Medulla oblongata (tissue), 1 donor: ENCODE measurements at regions not wholly inside any gene's neighbourhood (a gene's known extent, or its start where the extent isn't known, plus 50 kb on each side); places are given as distances from the start of the nearest gene placed in this dataset.
"Not testable (repeated sequence)": the region's sequence is repeated elsewhere in the genome, so short reads cannot be mapped to it uniquely, and the experiment has no call there.

Experiments used
- DNase-seq: peaks from one replicate; pipeline ENCODE4 v3.0.0-alpha.2; 2015; ENCODE audit errors: extremely low spot score

DNA sequence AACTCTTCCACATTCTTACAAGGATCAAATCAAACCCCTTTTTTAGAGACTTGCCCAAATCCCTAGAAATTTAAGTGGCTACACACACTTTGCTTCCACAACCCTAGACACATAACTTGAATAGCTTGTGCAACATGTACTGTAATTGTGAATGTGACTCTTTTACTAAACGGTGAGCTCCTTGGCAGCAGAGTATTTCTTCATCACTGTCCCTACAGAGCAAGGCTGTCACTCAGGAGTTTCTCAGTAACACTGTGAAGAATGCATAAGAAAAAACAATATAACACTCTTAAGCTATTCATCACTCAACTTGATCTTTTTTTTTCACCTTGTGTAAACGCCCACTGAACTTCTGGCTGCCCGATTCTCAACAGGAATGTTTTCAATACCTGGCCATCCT lies 53.8 kb upstream of the ADAMTS18 start:
- DNase-seq: no peak

DNA sequence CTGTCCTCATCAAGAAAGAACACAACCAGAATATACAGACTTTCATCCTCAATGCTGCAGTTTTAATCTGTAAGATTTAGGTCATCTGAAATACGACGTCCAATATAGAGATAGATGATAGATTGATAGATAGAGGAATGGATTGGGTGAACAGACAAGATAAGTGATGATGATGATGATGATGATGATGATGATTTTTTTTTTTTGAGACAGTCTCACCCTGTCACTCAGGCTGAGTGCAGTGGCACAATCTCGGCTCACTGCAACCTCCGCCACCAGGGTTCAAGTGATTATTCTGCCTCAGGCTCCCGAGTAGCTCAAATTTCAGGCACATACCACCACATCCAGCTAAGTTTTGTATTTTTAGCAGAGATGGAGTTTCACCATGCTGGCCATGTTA lies 56.3 kb upstream of the ADAMTS18 start:
- DNase-seq: no peak

DNA sequence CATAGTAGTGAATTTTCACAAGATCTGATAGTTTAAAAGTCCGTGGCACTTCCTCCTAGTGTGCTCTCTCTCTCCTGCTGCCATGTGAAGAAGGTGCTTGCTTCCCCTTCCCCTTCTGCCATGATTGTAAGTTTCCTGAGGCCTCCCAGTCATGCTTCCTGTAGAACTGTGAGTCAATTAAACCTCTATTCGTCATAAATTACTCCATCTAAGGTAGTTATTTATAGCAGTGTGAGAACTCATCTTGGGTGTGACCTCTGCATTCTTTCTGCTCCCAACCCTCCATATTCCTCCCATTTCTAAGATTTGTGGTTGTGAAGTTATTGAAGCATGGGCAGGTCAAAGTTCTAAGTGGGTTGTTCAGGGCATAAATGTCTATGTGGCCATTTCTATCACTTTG lies 62.1 kb upstream of the ADAMTS18 start:
- no peak for DNase-seq

DNA sequence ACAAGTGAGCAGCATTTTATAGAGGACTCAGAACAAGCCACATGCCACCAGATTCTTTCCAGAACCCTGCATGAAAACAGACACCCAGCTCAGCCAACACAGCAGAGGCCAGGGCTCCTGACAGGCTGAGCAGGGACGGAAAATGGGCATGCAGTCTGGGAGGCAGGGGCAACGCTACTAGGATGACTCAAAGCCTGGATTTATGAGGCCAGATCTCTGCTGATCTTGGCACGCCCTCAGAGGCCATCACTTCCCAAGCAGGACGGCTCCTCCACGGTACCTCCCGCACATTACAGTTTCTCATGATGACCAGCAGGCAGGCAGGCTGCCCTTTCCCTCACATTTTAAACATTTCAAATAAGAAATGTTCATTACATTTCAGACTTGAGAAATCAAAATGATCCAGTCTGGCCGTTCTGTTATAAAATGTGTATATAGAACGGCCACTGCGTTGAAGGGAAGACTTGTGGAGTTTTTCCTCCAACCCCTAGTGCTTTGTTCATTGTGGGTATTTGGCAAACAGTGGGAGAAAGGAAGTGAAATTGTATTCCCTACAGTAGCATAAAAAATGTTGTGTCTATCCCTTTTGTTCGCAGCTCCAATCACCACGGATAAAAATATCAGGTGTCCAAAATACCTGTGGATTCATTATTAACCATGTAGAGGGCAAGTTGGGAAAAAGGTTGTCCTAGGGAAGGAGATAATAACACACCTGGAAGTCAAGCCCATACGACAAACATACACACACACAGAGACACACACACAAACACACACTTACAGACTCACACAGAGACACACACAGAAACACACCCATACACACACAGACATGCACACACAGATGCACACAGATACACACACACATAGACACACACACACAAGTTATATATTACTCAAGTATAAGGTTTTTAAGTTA lies 64.8 kb upstream of the ADAMTS18 start:
- DNase-seq: no peak

DNA sequence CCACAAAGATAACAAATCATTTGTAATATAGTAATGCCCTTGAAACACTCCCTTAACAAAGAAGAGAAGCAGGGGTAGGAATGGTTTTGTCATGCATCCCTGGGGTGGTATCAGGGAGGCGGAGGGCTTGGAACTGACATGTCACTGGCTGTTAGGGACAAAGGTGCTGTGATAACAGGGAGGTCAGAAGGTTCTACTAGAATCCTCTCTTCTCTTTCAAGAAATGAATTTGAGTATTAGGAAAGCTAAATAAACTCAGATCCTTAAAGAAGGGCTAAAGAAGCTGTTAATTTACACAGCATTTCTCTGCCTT lies 65.4 kb upstream of the ADAMTS18 start:
- DNase-seq: no peak

DNA sequence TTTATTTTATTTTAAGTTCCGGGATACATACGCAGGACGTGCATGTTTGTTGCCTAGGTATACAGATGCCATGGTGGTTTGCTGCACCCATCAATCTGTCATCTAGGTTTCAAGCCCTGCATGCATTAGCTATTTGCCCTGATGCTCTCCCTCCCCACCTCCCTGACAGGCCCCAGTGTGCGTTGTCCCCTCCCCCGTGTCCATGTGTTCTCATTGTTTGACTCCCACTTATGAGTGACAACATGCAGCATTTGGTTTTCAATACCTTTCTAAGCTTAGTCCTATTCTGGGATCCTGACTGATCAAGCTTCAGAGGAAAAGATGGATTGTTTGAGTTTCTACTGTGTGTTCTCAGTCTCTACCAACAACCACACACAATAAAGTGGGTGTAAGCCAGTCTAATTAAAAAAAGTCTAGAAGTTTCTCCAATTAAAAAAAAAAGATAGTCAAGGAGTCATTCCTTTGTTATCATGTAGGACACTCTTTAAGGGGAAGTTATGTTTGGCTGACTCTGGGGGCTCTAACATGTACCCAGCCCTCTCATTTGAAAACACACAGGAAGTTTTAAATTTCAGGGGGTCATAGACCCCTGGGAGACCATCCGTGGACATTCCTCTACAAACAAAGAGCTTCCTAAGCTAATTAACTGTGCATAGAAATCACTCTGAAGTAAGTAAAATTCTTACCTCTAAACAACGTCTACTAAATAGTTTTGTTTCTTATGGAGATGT lies 66.3 kb upstream of the ADAMTS18 start:
- DNase-seq: no peak

DNA sequence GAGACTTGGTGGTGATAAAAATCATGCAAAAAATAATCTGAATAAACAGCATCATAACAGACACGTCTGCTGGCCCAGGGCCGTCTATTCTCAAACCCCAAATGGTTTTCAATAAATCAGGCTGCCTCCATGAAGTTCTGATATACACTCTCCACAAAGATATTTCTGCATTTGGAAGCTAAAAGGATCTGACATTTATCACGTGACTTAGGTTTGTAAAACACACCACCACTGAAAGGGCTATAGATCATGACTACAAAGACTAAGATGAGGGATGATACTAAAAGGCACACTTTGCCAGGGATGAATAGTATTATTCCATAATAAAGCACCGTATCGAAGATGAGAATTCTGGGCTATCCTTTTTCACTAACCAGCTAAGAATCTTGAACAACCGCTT lies 67.6 kb upstream of the ADAMTS18 start:
- no peak for DNase-seq

DNA sequence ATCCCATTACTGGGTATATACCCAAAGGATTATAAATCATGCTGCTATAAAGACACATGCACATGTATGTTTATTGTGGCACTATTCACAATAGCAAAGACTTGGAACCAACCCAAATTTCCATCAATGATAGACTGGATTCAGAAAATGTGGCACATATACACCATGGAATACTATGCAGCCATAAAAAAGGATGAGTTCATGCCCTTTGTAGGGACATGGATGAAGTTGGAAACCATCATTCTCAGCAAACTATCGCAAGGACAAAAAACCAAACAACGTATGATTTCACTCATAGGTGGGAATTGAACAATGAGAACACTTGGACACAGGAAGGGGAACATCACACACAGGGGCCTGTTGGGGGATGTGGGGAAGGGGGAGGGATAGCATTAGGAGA lies 71.7 kb upstream of the ADAMTS18 start:
- DNase-seq: not testable (repeated sequence)

DNA sequence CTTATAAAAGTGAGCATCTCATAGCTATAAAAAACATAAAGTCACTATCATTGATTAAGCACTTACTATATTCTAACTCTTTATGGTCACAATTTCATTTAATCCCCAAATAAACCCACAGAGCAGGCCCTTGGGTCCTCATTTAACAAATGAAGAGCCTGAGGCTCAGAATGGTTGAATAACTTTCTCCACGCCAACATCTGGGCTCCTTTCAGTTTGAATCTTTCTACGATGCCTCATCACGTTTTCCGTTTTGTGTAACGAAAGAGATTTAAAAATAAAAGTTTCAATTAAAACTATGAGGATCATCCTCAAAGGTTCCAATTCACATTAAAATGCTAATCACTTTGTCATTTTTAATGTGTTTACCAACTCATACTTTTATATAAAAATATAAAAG lies 74.2 kb upstream of the ADAMTS18 start:
- DNase-seq: no peak

DNA sequence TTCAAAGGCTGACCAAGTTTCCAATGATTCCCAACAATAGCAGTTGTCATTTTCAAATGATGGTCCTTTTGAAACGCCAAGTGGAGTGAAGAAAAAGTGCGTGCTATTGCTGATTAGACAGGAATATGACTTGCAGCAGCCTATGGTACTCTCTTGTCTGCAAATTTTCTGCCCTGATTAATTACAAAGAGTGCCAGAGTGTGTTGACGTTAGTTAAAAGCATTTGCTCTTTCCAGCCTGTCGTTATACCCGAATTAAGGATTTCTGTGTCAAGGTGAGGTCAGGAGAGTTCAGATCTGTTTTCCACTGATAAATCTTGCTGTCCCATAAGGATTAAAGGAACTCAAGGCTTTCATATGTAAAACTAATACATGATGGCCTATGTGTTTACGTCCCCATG lies 75.0 kb upstream of the ADAMTS18 start:
- no peak for DNase-seq

DNA sequence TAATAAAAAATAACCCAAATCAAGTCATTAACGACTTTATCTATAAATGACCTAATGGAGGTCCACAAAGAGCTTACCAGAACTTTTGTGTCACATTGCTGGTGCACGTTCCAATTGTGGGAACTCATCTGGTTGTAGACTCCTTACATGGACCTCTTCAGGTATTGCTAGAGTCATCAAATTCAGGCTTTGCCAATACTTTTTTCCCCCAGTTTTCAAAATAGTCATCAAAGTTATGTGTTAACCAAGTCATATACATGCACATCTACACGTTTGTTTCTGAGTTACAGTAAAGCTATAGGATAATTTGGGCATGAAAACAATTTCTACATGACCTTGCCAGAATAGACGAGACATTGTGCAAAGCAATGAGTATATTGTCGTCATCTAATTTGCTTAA lies 76.2 kb upstream of the ADAMTS18 start:
- no peak for DNase-seq

DNA sequence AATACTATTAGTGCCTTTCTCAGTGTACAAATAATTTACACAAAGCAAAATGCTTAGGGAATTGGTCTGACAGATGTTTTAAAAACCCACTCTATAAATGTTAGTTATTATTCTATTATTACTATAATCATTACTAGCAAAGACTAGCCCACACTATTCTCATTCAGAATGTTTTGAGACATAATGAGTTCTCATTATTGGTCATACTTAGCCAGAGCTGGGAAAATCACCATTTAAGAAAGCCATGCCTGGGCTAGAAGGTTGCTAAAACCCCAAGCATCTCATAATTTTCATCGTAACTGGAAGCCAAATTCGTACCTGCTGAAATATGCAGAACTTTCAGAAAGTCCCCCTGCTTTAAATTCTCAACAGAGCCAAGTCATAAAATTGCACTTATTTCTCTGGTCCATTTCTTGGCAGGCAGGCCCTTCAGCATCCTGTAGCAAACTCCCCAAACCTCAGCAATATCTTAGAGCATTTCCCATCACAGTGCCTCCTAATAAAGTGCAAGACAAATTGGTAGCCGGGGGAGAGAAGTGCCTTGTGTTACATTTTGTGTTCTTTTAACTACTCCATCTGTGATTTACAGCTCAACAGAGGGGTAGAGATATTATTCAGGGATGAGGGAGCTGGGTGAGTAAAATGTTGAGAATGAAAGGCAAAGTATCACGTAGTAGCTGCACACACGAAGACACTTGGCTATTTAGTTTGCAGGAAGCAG lies 79.8 kb upstream of the ADAMTS18 start:
- DNase-seq: no peak

DNA sequence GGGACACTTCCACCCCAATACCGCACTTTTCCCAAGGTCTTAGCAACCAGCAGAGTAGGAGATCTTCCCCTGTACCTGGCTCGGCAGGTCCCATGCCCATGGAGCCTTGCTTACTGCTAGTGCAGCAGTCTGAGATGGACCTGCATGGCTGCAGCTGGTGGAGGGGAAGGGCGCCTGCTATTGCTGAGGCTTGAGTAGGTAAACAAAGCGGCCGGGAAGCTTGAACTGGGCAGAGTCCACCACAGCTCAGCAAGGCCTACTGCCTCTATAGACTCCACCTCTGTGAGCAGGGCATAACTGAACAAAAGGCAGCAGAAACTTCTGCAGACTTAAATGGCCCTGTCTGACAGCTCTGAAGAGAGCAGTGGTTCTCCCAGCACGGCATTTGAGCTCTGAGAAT lies 90.4 kb upstream of the ADAMTS18 start:
- not testable (repeated sequence) for DNase-seq

DNA sequence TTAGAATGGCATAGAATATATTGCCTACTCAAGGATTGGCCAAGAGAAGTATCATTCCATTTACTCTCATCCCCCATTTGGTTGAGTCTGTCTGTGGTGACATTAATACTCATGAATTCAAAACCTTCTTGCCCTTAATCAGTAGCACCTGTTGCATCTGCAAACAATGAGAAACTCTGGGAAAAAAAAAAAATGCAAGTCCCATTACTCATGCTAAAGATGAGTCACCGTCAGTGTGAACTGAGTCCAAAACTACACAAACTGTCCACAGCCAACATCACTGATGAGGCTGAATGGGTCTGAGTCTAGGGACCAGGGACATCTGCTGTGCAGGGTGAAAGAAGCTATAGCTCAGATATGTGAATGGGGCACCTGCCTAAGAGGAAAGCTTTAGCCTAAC lies 96.9 kb upstream of the ADAMTS18 start:
- DNase-seq: no peak

DNA sequence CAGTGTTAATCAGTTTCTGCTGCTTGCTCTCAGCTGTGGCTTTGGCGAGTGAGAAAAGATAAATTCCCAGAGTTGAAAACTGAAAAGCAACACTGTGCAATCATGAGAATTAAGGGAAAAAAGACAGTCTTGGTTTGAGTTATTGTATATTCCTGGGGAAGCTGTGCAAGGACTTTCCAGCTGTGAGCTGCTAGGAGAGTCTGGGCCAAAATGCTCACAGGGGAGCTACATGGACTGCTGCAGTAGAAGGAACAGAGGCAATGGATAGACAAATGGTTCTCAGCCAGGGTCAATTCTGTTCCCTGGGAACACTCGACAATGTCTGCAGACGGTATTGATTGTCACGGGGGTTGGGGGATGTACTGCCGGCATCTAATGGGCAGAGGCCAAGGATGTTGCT lies 102.0 kb upstream of the ADAMTS18 start:
- DNase-seq: no peak

DNA sequence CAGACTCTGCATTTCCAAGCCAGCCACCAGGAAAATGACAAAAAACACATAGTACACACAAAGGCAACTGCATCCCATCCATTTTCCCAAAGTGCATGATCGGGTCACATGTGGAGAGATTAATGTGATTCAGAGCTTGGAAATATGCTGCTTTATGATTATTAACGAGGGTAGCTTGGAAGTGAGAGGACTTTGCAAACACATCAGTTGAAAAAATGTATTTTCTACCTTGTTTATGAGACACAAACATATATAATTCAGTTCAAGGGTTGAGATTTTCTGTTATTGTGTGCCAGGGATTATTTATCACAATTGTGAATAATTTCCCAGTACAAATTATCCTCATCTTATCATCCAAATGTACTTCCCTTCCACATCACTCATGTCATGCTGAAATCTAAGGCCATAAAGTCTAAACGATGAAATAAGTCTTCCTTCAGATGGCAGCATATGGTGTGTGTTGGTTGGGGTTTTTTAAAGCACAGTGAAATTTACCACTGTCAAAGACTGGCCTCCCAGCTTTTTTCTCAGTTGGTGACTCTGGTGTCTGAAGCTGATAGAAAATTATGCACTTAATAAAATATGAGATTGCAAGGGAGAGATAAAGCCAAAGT lies 104.7 kb upstream of the ADAMTS18 start:
- DNase-seq: no peak

DNA sequence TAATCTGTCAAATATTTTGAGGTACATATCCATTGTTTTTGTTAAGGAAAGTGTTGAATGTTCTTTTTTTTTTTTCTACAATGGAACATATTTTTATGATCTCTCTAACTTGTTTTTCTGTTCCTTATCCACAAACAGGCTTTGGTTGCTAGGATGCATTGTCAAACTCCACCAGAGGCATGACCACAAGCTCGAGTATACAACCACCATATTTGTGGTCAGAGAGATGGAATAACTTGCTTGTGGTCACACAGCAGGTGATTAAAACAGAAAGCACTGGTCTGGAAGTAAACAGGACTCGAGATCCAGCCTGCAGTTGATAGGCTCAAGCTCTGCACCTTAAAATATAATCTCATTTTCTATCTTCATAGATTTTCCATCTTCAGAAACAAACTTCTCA lies 105.8 kb upstream of the ADAMTS18 start:
- no peak for DNase-seq

DNA sequence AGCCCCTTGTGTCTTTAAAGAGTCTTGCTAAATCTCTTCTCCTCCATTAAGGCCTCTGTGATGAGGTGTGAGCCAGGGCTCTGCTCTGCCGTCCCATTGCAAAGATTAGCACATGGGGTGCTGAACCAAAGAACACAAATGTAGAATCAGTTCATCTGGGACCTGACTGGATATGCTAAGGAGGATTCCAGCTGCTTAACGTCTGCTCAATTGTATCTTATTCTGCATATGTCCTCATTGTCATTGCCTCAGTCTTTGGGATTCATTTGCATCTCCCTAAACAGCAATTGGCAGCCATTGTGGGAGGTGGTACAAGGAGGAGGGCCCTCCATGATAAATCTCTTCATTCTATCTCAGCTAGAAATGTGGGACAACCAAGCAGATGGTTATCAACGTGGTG lies 106.3 kb upstream of the ADAMTS18 start:
- no peak for DNase-seq

DNA sequence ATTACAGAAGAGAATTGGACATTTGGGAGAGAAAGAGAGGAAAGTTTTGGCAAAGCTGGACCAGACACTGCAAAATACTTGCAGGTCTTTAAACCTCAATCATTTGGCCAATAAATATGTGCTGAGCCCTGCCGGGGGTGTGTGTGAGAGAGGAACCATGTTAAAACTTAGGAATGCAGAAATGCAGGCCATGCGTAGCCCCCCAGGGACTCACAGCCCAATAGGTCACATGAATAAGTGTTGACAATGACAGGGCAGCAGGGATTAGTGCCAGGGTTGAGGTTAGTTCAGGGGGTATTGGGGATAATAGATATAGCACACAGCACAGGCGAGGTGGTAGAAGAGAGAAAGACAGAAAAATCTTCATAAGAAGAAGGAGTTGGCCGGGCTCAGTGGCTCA lies 113.3 kb upstream of the ADAMTS18 start:
- no peak for DNase-seq

DNA sequence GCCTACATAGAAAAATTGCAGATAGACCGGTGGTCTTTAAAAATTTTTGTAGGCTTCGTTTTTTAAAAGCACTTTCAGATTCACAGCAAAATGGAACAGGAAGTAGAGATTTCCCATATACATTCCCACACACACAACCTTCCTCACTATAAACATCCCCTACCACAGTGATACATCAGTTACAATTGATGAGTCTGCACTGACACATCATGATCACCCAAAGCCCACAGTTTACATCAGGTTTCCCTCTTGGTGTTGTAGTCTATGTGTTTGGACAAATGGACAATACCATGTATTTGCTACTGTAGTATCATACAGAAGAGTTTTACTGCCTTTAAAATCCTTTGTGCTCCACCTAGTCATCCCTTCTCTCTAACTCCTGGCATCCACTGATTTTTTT lies 113.9 kb upstream of the ADAMTS18 start:
- no peak for DNase-seq

DNA sequence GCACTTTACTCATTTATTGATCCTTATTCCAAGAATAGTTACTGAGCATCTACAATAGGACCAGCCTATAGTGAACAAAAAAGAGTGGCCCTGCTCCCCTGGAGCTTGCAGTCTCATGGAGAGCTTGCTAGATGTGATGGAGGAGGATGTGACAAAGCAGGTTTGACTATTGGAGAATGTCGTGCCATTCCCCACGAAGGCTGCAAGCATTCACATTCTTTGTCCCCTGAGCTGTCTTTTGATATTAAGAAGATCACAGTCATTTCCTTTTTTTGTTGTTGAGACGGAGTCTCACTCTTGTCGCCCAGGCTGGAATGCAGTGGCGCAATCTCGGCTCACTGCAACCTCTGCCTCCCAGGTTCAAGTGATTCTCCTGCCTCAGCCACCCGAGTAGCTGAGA lies 115.0 kb upstream of the ADAMTS18 start:
- no peak for DNase-seq

DNA sequence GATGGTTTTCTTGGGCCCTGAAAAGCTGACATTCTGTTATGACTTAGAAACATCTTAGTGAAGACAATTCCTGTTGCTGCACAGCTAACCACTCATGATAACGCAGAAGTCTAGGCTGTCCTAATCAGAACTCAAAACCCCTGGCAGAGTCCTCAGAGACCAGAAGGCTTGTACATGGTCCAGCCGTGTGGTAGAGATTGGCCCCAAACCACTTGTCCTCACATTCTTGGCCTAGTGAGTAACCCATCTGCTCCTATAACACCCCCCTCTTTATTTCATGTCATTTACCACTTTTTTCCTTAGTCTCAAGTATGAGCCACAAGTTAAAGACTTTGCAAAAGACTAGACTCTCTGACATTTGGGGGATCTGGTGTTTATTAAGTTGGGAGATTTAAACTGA lies 116.5 kb upstream of the ADAMTS18 start:
- DNase-seq: no peak
